ENCODE measurements at regions not wholly inside any gene's neighbourhood (a gene's known extent, or its start where the extent isn't known, plus 50 kb on each side); places are given as distances from the start of the nearest gene placed in this dataset.

- TF ChIP-seq CTCF (IDR thresholded peaks at IDR 0.05), result no peak
- peaks cover 13% of the 10 kb centered on the region; the same call in 1 of the 2 replicates for H3K9me3 Mint-ChIP-seq
- no peak overlapping the region for H3K27ac Mint-ChIP-seq
- peaks cover 66% of the 10 kb centered on the region for H3K27me3 Mint-ChIP-seq (ENCODE audit: insufficient read depth)
- H3K4me1 Mint-ChIP-seq (ENCODE audit: low read depth), result peaks cover 19% of the 10 kb centered on the region
- H3K4me3 Mint-ChIP-seq, result no peak overlapping the region
- H3K36me3 Mint-ChIP-seq (ENCODE audit: low read depth), result no peaks in the 10 kb centered on the region
- DNase-seq, result no peak
Observed at GRCh38 chr1:147079400-147080005, 92.8 kb downstream of the PRKAB2 start.

GRCh38 chr1:147078606-147079399 lies 93.5 kb downstream of the PRKAB2 start:
- TF ChIP-seq CTCF (IDR thresholded peaks at IDR 0.05), result no peak
- H3K27me3 Mint-ChIP-seq (ENCODE audit: insufficient read depth), result peaks cover 69% of the 10 kb centered on the region
- DNase-seq, result no peak
- H3K27ac Mint-ChIP-seq, result no peak overlapping the region
- H3K4me1 Mint-ChIP-seq (ENCODE audit: low read depth), result peaks cover 13% of the 10 kb centered on the region
- H3K36me3 Mint-ChIP-seq (ENCODE audit: low read depth), result no peaks in the 10 kb centered on the region
- peaks cover 13% of the 10 kb centered on the region; the same call in 1 of the 2 replicates for H3K9me3 Mint-ChIP-seq
- no peak overlapping the region for H3K4me3 Mint-ChIP-seq

GRCh38 chr1:147077936-147078605 lies 94.2 kb downstream of the PRKAB2 start:
- Mint-ChIP-seq H3K36me3 (ENCODE audit: low read depth) (no peaks in the 10 kb centered on the region), H3K27ac (no peak overlapping the region), H3K9me3 (peaks cover 13% of the 10 kb centered on the region; the same call in 1 of the 2 replicates), H3K4me3 (no peak overlapping the region), H3K4me1 (ENCODE audit: low read depth) (peaks cover 6% of the 10 kb centered on the region; the same call in 1 of the 2 replicates), H3K27me3 (ENCODE audit: insufficient read depth) (peaks cover 74% of the 10 kb centered on the region)
- no peak for DNase-seq
- no peak for TF ChIP-seq CTCF (IDR thresholded peaks at IDR 0.05)

- Mint-ChIP-seq H3K9me3 (peaks cover 13% of the 10 kb centered on the region; the same call in 1 of the 2 replicates), H3K4me1 (ENCODE audit: low read depth) (peaks cover 5% of the 10 kb centered on the region; the same call in 1 of the 2 replicates)
Observed at GRCh38 chr1:147077523-147077922, 94.7 kb downstream of the PRKAB2 start.

More at GRCh38 chr1:147077523-147077922, 94.7 kb downstream of the PRKAB2 start:
- no peak overlapping the region for H3K4me3 Mint-ChIP-seq
- no peaks in the 10 kb centered on the region for H3K36me3 Mint-ChIP-seq (ENCODE audit: low read depth)
- no peak for TF ChIP-seq CTCF (IDR thresholded peaks at IDR 0.05)
- H3K27me3 Mint-ChIP-seq (ENCODE audit: insufficient read depth), result peaks cover 77% of the 10 kb centered on the region
- H3K27ac Mint-ChIP-seq, result no peak overlapping the region
- no peak for DNase-seq

All from HFFc6 (cell line).